ENCODE measurements at regions not wholly inside any gene's neighbourhood (a gene's known extent, or its start where the extent isn't known, plus 50 kb on each side); places are given as distances from the start of the nearest gene placed in this dataset.

GRCh38 chr4:89411539-89412309 is 104.1 kb upstream of the GPRIN3 start (continued):
- no peak for TF ChIP-seq PKNOX1 (IDR thresholded peaks at IDR 0.05)
- TF ChIP-seq NFE2 (IDR thresholded peaks at IDR 0.05; ENCODE audit: low read depth), result no peak
- TF ChIP-seq ERF (CRISPR knock-in tag; IDR thresholded peaks at IDR 0.05), result no peak
- TF ChIP-seq MEF2A (IDR thresholded peaks at IDR 0.05; ENCODE audit: control insufficient read depth, low read depth, low read length), result no peak

GRCh38 chr4:89410687-89411086 is 103.1 kb upstream of the GPRIN3 start:
- Histone ChIP-seq H3K36me3 (ENCODE audit: control insufficient read depth, insufficient read depth, low read length) (no peaks in the 10 kb centered on the region), H3K4me3 (no peak overlapping the region), H2AFZ (ENCODE audit: low read depth, low read length) (no peak overlapping the region), H3K4me1 (replicated peaks in 1 of 2; ENCODE audit: control insufficient read depth in 2 of 2, insufficient read depth in 2 of 2, low read length in 2 of 2) (no peaks in the 10 kb centered on the region), H3K9me1 (ENCODE audit: control insufficient read depth, insufficient read depth, low read length) (no peaks in the 10 kb centered on the region), H3K9me3 (replicated peaks; ENCODE audit: control insufficient read depth, insufficient read depth, low read depth, low read length) (no peaks in the 10 kb centered on the region), H3K9ac (ENCODE audit: insufficient read depth in 1 of 2, low read depth in 2 of 2, low read length in 2 of 2) (no peak overlapping the region), H3K27ac (ENCODE audit: extremely low read depth, low read depth, low read length) (no peak overlapping the region), H4K20me1 (replicated peaks; ENCODE audit: control insufficient read depth, insufficient read depth, low read length) (no peaks in the 10 kb centered on the region), H3K27me3 (ENCODE audit: control insufficient read depth in 2 of 2, insufficient read depth in 2 of 2, low read length in 2 of 2) (no peaks in the 10 kb centered on the region), H3K79me2 (ENCODE audit: control insufficient read depth, insufficient read depth, low read length) (no peaks in the 10 kb centered on the region), H3K4me2 (ENCODE audit: insufficient read depth, low read length) (no peak overlapping the region)
- WGBS (ENCODE audit: insufficient coverage, low coverage, missing lambda C conversion rate), result 0% methylated on average over 1 of the region's 1 CpG
- DNase-seq (ENCODE audit: extremely low read depth in 1 of 4, low spot score in 3 of 4) (no peak), FAIRE-seq (no peak), ATAC-seq (no peak)
- in situ Hi-C loops (cut with MboI) (no loop called here), intact Hi-C loops (cut with micrococcal nuclease) (no loop called here)
- POLR2A ChIA-PET, result no interaction called here
- BruUV-seq (replicated peaks), result no TSS peak
- CTCF ChIA-PET (ENCODE audit: low intra/inter-chr PET ratio), result no interaction called here
- TF ChIP-seq ZNF518B (CRISPR knock-in tag; IDR thresholded peaks at IDR 0.05), result no peak
- no peak for TF ChIP-seq KAT7 (CRISPR knock-in tag; IDR thresholded peaks at IDR 0.05; ENCODE audit: borderline replicate concordance)
- TF ChIP-seq RBM15 (IDR thresholded peaks at IDR 0.05; ENCODE audit: insufficient read depth, low read length), result no peak
- no peak for TF ChIP-seq DMBX1 (CRISPR knock-in tag; IDR thresholded peaks at IDR 0.05; ENCODE audit: borderline replicate concordance)
- no peak for TF ChIP-seq CTBP1 (IDR thresholded peaks at IDR 0.05; ENCODE audit: borderline replicate concordance)
- no peak for TF ChIP-seq POLR2AphosphoS2 (IDR thresholded peaks at IDR 0.05; ENCODE audit: low read length)
- TF ChIP-seq ZC3H4 (CRISPR knock-in tag; IDR thresholded peaks at IDR 0.05; ENCODE audit: borderline replicate concordance), result no peak
- TF ChIP-seq SRSF7 (optimal IDR thresholded peaks at IDR 0.05; ENCODE audit: low read depth, low read length), result no peak
- TF ChIP-seq ZNF224 (CRISPR knock-in tag; IDR thresholded peaks at IDR 0.05), result no peak
- no peak for TF ChIP-seq NR3C1 (CRISPR knock-in tag; IDR thresholded peaks at IDR 0.05)
- TF ChIP-seq ZNF3 (CRISPR knock-in tag; IDR thresholded peaks at IDR 0.05), result no peak
- TF ChIP-seq NRF1 (conservative IDR thresholded peaks at IDR 0.05 in 1 of 2, IDR thresholded peaks at IDR 0.05 in 1 of 2), result no peak
- TF ChIP-seq STAT5B (CRISPR knock-in tag; IDR thresholded peaks at IDR 0.05), result no peak
- TF ChIP-seq ZBED1 (IDR thresholded peaks at IDR 0.05), result no peak
- TF ChIP-seq NELFE (IDR thresholded peaks at IDR 0.05; ENCODE audit: insufficient read depth, insufficient read length), result no peak
- no peak for TF ChIP-seq NFE2 (IDR thresholded peaks at IDR 0.05; ENCODE audit: low read depth)
